ENCODE measurements at regions not wholly inside any gene's neighbourhood (a gene's known extent, or its start where the extent isn't known, plus 50 kb on each side); places are given as distances from the start of the nearest gene placed in this dataset.

DNA sequence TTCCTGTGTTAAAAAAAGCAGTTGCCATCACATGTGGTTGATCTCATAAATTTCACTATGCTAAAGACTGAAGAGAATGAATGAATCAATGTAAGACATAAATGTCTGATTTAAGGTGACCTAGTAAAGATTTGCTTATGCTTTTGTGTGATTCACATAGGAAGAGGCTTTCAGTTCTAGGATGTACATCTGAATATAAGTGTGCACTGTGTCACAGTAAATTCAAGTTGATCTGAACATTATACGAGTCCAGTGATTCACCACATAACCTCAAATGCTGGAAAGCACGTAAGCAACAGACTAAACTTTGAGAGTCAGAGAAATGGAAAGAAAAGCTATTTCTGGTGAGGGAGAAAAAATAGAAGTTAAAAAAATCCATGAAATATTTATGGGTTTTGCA is 567.9 kb downstream of the EPHA5 start:
- no peak for DNase-seq

GRCh38 chr4:65096630-65097029 is 573.7 kb downstream of the EPHA5 start:
- DNase-seq, result no peak

- no peak for DNase-seq
Observed at GRCh38 chr4:65089666-65090065, 580.6 kb downstream of the EPHA5 start.

DNA sequence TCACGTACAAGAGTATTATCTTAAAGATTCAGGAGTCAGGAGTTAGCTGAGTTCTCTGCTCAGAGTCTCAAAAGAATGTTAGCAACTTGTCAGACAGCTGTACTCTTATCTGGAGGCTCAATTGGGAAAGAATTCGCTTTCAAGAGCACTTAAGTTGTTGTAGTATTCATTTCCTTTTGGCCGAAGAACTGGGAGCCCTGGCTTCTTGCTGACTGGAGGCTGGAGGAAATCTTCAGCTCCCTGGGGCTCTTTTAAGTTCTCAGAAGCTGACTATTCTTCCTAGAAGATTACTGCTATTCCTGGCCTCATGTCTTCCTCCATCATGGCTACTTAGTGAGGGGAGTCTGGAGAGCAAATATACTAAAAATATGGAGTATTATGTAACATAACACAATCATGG is 587.2 kb downstream of the EPHA5 start:
- no peak for DNase-seq

- DNase-seq, result no peak
Observed at GRCh38 chr4:65071564-65071963, 598.7 kb downstream of the EPHA5 start.

DNA sequence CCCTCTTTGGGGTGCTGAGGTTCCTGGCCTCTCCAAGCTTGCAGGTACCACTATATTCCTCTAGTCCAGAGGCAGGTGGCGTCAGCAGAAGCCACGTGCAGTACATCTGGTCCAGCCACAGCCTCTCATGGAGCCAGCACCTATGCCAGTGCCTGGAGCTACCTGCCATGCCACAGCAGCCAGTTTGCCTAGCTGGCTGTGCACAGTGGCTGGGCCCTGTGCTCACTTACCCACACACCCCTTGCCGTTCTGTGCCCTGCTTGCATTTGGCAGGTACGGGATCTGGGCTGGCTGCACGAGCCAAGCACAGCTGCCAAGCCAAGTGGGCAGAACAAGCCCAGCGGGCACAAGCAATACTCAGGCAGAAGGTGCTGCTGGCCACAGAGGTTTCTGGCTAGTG is 601.1 kb downstream of the EPHA5 start:
- no peak for DNase-seq

DNA sequence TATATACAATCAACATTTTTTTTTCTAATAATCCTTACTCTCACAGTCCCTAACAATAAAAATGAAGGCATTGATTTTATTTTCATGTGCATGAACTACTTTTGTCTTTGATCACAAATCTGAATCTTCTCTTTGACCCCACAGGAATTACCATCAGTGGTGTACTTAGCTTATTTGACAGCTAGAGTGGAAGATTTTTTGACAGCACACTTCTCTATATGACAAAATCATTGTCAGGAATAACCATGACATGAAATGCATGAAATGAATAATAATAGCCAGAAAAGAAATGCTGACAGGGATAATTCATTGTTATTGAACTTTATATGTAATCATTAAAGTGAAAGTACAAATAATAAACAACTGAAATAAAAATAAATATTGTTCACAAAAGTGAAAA is 604.2 kb downstream of the EPHA5 start:
- DNase-seq, result no peak

DNA sequence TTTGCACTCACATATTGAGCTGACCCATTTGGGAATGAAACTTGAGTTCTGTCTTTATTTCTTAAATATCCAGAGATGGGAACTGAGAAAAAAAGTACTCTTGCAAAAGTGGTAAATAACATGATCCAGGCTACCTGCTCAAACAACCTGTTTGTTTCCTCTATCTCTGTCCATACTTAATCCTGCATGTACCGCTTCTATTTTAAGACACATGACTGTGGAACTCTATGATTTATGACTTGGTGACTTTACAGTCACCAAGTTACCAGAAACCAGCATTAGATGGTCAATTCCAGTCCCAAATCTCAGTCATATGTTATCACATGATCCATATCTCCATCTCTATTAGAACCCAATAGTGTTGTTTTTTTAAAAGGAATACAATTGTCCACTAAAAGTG is 606.7 kb downstream of the EPHA5 start:
- DNase-seq, result no peak

GRCh38 chr4:65050786-65051185 is 619.5 kb downstream of the EPHA5 start:
- DNase-seq, result no peak

DNA sequence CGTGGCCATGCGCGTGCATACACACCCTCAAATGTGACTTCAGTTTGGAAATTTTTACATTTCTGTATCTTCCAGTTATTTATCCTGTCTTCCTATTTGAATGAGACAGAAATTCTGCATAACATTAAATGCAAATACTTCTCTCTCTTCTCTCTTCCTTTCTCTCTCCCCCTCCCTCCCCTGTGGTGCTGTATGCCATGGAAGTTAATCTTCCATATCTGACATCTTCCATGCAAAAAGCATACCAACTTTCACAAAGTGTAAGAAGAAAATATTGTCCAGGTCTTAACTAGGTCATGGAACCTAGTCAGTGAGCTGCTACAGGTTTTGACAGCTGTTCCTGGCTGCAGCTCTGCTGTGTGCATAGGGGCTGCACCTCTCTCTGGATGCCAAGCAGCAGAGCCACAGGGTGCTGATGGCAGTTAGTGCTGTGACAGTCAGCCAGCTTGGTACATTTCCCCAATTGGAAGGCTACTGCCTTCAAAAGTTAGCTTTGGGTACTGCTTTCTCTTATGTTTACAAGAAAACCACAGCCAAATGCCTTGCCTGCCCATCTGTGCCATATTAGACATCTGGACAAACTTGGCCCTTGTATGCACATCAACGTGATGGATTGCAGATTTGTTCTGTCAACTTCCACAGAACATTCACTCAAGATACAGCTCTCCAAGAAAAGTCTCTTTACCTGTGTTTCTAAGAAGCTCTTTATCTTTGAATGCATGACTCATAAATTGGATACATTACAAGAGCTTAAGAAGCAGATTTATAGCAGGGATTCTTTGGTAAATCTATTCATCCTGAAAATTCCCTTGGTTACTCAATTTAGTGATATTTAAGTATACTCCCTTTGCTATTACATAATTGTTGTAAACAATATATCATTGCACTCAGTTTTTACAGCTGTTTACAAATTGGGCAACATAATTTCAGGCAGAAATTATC is 623.8 kb downstream of the EPHA5 start:
- DNase-seq, result no peak

- no peak for DNase-seq
Observed at GRCh38 chr4:65033899-65034298, 624.6 kb upstream of the TECRL start.

GRCh38 chr4:65028592-65028991 is 619.3 kb upstream of the TECRL start:
- no peak for DNase-seq

GRCh38 chr4:65023883-65024670 is 614.8 kb upstream of the TECRL start:
- DNase-seq, result no peak

DNA sequence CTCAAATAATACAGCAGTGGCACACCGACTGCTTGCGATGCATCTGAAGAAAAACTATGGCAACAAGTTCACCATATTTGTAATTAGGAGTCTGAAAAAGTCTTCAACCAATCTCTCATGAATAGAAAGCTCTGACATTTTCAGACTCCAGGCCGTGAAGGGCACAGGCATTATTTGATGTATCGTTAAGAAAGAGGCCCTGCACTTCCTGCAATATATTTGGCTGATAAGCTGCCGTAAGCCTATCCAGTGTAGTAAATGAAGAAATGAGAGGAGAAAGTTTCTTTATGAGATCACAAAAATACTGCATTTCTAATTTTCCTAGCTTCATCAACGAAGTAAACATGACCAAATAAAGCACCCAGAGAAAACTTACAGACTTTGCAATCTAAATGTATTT is 613.8 kb upstream of the TECRL start:
- no peak for DNase-seq

DNA sequence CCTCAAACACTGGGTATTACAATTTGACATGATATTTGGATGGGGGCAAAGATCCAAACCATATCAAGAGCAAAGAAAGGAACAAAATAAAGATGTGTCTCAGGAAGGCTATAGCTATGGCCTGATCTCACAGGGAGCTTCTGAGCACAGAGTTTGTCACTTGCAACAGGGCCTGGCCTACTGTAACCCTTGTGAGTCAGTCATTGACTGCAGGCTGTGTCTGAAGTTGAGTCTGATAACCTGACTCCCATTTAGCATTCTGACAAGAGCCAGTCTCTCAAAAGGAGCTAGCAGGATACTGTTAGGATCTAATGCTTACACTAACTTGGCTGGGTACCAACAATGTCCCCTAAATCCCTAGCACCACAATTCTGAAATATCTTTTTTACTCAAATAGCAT is 612.5 kb upstream of the TECRL start:
- DNase-seq, result no peak

DNA sequence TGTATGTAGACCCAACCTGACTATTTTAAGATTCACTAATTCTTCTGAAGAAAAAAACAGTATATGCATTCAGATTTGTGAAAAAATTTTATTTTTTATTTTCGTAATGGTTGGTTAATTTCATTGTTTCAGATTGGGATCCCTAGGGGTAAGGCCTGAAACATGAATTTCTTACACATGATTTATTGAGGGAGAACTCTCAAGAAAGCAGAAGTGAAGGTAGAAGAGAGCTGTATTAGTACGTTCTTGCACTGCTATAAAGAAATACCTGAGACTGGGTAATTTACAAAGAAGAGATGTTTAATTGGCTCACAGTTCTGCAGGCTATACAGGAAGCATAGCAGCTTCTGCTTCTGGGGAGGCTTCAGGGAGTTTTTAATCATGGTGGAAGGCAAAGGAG is 611.9 kb upstream of the TECRL start:
- DNase-seq, result no peak

- no peak for DNase-seq
Observed at GRCh38 chr4:65019775-65020174, 610.5 kb upstream of the TECRL start.

- peak; percentile 10 for DNase-seq
Observed at GRCh38 chr4:65018313-65018712, 609.1 kb upstream of the TECRL start.

DNA sequence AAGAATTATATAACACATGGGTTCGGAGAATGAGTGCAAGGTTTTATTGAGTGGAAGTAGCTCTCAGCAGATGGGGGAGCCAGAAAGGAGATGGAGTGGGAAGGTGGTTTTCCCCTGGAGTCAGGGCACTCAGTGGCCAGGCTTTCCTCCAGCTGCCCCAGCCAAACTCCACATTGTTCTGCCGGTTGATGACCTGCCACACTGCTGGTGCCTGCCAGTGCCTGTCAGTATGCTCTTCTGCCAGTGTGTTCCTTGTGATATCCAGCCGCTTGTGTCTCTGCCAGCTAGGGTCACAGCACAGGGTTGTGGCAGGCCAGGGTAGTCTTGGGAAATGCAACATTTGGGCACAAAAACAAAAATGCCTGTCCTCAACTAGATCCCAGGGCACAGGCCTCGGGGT is 604.8 kb upstream of the TECRL start:
- no peak for DNase-seq

DNA sequence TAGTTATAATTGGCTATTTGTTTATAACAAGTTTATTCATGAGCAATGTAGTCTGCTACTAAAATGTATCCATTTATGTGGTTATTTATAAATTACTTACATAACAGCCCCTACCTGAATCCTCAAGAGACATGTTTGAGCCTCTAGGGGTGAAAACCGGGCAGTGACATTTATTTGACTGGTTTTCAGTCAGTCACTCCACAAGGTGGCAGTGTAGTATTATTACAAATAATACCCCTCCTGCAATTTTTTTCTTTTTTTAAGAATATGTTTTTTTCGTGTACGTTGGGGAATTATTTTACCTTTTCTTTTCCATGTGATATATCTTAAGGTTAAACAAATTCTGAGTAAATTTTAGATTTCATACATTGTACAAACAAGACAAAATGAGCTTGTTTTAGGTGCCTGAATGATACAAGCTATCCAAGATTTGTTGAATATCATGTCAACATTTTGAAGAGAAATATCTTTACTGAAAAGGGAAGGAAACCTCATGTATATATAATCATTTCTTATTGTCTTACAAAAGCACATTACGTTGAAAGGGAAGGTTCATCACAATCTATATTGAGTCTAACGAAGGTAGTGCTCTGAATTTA is 598.7 kb upstream of the TECRL start:
- DNase-seq, result peak; percentile 37

DNA sequence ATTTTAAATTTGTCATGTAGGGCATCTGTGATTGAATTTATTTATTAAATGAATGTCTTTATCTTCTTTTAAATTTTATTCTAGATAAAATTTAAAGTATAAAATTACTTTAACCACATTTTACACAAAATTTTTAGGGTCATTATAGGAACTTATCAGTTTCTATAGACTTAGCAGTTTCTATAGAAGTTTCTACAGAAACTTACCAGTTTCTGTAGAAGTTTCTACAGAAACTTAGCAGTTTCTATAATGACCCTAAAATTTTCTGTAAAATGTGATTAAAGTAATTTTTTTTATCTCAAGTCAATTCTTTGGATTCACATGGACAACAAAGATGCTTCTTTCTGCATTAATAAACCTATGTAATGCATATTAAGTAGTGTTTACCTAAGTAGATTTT is 565.9 kb upstream of the TECRL start:
- no peak for DNase-seq

GRCh38 chr4:64969081-64969480 is 559.8 kb upstream of the TECRL start:
- DNase-seq, result no peak

DNA sequence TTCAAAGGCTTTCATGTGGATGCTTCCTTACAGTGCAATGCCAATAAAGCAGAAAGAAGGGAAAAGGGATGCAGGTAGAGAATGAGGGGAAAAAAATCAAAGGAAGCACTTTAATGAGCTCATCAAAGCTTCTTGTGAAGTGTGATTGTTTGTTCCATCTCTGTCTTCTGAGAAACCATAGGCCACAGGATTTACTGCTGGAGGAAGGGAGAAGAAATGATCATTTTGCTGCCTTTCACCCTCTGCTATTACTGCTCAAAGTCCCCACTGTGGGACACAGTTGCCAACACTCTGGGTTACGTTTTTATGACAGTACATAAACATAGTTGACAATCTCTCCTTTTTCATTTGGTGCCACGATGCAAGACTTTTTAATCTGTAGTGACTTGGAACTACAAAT is 558.0 kb upstream of the TECRL start:
- DNase-seq, result no peak

- DNase-seq, result no peak
Observed at GRCh38 chr4:64960516-64960915, 551.3 kb upstream of the TECRL start.

All from NCI-H1092 (cell line).